ENCODE measurements at regions not wholly inside any gene's neighbourhood (a gene's known extent, or its start where the extent isn't known, plus 50 kb on each side); places are given as distances from the start of the nearest gene placed in this dataset.

DNA sequence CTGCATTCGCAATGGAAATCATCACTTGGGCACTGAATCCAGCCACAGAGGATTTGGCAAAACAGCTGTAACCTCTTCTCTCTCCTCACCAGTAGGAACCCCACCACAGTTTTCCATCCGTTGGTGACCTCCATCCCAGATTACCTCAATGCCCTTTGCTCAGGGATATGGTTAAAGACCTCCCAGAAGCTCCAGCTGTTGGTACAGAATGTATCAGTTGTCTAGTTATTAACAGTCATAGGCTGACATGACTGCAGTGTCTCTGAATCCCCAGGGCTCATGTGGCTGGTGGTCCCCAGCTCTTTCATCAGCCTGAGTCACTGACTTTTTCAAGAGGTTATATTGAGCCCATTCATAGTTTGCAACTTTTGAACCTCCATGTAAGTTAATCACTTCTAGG, 189.8 kb upstream of the HHIP start:
- TF ChIP-seq, protein P1, sequence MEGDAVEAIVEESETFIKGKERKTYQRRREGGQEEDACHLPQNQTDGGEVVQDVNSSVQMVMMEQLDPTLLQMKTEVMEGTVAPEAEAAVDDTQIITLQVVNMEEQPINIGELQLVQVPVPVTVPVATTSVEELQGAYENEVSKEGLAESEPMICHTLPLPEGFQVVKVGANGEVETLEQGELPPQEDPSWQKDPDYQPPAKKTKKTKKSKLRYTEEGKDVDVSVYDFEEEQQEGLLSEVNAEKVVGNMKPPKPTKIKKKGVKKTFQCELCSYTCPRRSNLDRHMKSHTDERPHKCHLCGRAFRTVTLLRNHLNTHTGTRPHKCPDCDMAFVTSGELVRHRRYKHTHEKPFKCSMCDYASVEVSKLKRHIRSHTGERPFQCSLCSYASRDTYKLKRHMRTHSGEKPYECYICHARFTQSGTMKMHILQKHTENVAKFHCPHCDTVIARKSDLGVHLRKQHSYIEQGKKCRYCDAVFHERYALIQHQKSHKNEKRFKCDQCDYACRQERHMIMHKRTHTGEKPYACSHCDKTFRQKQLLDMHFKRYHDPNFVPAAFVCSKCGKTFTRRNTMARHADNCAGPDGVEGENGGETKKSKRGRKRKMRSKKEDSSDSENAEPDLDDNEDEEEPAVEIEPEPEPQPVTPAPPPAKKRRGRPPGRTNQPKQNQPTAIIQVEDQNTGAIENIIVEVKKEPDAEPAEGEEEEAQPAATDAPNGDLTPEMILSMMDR (IDR thresholded peaks at IDR 0.05; ENCODE audit: control extremely low read depth, extremely low read depth, low read depth, missing control alignments) = no peak
- POLR2A ChIA-PET = no interaction called here
- CTCF ChIA-PET = no interaction called here
- DNase-seq (ENCODE audit: extremely low spot score) = no peak

DNA sequence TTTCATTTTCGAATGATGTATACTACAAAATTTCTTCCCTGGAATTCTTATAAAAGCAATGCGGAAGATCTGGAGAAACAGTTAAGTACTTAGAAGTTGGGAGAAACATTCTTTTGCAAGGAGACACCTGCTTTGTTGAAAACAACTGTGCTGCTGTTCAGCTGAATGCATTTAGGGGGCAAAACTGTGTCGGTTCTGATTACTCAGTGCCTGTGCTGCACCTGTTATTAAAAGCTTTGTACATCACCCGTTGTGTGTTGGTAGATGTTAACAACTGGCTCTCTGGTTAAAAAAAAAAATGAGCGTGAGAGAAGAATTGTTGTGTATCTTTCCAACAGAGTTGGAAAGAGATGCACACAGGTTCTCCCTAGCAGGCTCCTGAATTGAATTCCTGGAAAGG, 184.1 kb upstream of the HHIP start:
- CTCF ChIA-PET = no interaction called here
- POLR2A ChIA-PET = no interaction called here
- DNase-seq (ENCODE audit: extremely low spot score) = no peak
- TF ChIP-seq, protein P1 (IDR thresholded peaks at IDR 0.05; ENCODE audit: control extremely low read depth, extremely low read depth, low read depth, missing control alignments) = no peak

DNA sequence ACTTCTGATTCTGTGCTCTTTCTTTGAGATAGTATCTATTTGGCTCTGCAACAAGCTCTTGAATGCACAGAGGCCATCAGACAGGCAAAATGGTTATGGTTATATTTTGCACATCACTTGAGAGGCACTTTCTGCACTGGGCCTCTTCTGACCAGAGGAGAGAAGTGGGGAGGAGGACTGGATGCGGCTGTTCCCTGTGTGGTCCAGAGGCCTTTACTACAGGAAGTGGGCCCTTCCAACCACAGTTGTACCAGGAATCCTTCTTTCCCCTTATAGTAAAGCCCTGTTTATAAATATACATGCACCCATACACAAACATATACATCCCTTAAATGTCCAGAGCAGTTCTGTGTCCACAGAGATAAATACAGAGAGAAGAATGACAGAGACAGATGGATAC, 182.7 kb upstream of the HHIP start:
- POLR2A ChIA-PET = no interaction called here
- TF ChIP-seq, protein P1 (IDR thresholded peaks at IDR 0.05; ENCODE audit: control extremely low read depth, extremely low read depth, low read depth, missing control alignments) = no peak
- CTCF ChIA-PET = no interaction called here
- no peak for DNase-seq (ENCODE audit: extremely low spot score)

DNA sequence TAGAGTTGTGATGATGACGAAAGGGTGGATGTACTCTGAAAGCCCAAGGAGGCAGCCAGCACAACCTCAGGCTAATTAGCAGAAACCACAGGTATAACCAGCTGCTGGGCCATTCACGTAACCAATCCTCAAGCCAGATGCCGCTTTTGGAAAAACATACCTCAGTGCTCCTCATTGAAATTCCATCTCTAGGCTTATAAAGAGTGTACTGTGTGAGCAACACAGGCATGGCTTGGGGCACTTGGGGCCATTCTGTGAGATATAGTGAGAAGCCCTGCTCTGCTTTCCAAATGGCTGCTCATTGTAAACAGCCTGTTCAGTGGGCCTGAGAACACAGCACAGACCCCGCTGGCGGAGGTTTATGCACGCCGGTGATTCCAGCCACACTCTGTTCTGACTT, 182.1 kb upstream of the HHIP start:
- DNase-seq (ENCODE audit: extremely low spot score) = no peak
- TF ChIP-seq, protein P1 (IDR thresholded peaks at IDR 0.05; ENCODE audit: control extremely low read depth, extremely low read depth, low read depth, missing control alignments) = no peak
- ChIA-PET CTCF (no interaction called here), POLR2A (no interaction called here)

DNA sequence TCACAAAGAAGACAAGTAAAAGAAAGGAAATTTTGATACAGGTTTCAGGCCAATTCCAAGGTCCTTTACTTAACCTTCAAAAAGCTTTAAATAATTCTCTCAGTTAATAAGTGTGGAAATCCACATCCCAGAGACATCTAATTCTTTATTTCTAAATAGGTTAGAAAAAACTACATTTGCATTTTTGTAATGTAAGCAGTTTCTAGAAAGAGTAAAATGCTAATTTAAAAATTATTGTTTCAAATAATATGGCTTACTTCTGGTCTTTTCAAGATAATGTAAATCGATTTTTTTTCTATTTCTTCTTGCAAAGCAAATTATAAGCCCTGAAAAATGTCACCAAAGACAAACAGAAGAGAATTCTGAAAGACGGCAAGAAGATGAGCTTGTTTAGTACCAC, 180.4 kb upstream of the HHIP start:
- ChIA-PET CTCF (interaction anchor here (1.2 kb wide), 1 partner anchor 27 kb away, joined by 3 read pairs; no protein-coding TSS in a partner anchor), POLR2A (no interaction called here)
- TF ChIP-seq, protein P1 (IDR thresholded peaks at IDR 0.05; ENCODE audit: control extremely low read depth, extremely low read depth, low read depth, missing control alignments) = no peak
- DNase-seq (ENCODE audit: extremely low spot score) = no peak

DNA sequence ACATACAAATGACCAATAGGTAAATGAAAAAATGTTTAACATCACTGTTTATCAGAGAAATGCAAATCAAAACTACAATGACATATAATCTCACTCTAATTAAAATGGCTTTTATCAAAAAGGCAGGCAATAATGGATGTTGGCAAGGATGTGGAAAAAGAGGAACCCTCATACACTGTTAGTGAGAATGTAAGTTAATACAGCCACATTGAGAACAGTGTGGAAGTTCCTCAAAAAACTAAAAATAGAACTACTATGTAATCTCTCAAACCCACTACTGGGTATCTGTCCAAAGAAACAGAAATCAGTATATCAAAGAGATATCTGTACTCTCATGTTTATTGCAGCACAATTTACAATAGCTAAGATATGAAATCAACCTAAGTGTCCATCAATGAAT, 165.9 kb upstream of the HHIP start:
- no peak for DNase-seq (ENCODE audit: extremely low spot score)
- TF ChIP-seq, protein P1 (IDR thresholded peaks at IDR 0.05; ENCODE audit: control extremely low read depth, extremely low read depth, low read depth, missing control alignments) = no peak
- CTCF ChIA-PET = no interaction called here
- POLR2A ChIA-PET = no interaction called here

DNA sequence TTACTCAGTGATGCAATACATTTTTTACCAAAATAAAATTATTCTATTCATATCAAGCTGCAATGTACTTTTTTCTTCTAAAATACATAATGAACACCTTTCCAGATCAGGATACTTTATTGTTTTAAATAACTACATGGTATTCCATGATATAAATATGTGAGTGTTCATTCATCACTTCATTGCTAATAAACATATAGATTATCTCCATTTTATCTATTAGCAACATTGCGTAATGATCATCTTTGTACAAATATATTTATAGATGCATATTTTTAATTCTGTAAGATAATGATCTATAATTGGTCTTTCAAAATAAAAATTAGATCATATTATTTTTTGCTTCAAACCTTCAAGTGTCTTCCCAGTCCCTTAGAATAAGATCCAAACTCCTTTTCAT, 156.1 kb upstream of the HHIP start:
- TF ChIP-seq, protein P1 (IDR thresholded peaks at IDR 0.05; ENCODE audit: control extremely low read depth, extremely low read depth, low read depth, missing control alignments) = no peak
- no peak for DNase-seq (ENCODE audit: extremely low spot score)
- ChIA-PET CTCF (interaction anchor here (1.2 kb wide), 1 partner anchor 8 kb away, joined by 3 read pairs; no protein-coding TSS in a partner anchor), POLR2A (no interaction called here)
